CD14-positive monocyte (primary cell): ENCODE measurements at regions not wholly inside any gene's neighbourhood (a gene's known extent, or its start where the extent isn't known, plus 50 kb on each side); places are given as distances from the start of the nearest gene placed in this dataset.

Experiments used
- DNase-seq, 3 donors: peaks; one replicate each; pipeline ENCODE4 v3.0.0-alpha.2; 2011 to 2022
- H2AFZ ChIP-seq: 2 replicates; pipeline ENCODE4 v1.6.0; 2012; ENCODE audit warnings: mild to moderate bottlenecking, low read depth, low read length, inconsistent platforms; ENCODE audit not compliant: insufficient read depth, poor library complexity, severe bottlenecking
- H3K27ac ChIP-seq, 2 donors: 1 replicate in 1 of 2; 2 replicates in 1 of 2; pipeline ENCODE4 v1.5.1; 2012 to 2013; ENCODE audit warnings: low read length in 2 of 2, control low read depth in 1 of 2, inconsistent platforms in 1 of 2, low read depth in 1 of 2, mild to moderate bottlenecking in 1 of 2
- H3K27me3 ChIP-seq, 2 donors: one replicate each; pipeline versions ENCODE4 v1.6.0 to v1.6.1; 2011 to 2013; ENCODE audit warnings: low read length in 2 of 2; ENCODE audit not compliant: control insufficient read depth in 2 of 2, insufficient read depth in 2 of 2
- H3K36me3 ChIP-seq, 2 donors: replicated peaks in 1 of 2; 1 replicate in 1 of 2; 2 replicates in 1 of 2; pipeline versions ENCODE4 v1.5.1 to v1.6.1; 2012 to 2013; ENCODE audit warnings: low read length in 2 of 2, control low read depth in 1 of 2, inconsistent platforms in 1 of 2, mild to moderate bottlenecking in 1 of 2; ENCODE audit not compliant: insufficient read depth in 2 of 2, control insufficient read depth in 1 of 2
- H3K4me1 ChIP-seq, 2 donors: 1 replicate in 1 of 2; 2 replicates in 1 of 2; pipeline versions ENCODE4 v1.5.1 to v1.6.1; 2012 to 2013; ENCODE audit warnings: low read length in 2 of 2, control low read depth in 1 of 2, inconsistent platforms in 1 of 2, mild to moderate bottlenecking in 1 of 2, moderate library complexity in 1 of 2; ENCODE audit not compliant: insufficient read depth in 2 of 2, control insufficient read depth in 1 of 2
- H3K4me2 ChIP-seq: replicated peaks from 2 replicates; pipeline ENCODE3; 2012; ENCODE audit warnings: low read length, moderate library complexity, mild to moderate bottlenecking; ENCODE audit not compliant: poor library complexity, severe bottlenecking; ENCODE audit errors: extremely low read depth
- H3K4me3 ChIP-seq, 3 experiments: fragments of 200-600 bp in 1 of 3; sonication (generic) in 1 of 3; replicated peaks in 1 of 3; 1 replicate in 2 of 3; 2 replicates in 1 of 3; pipeline ENCODE4 v1.5.1; 2011 to 2013; ENCODE audit warnings: low read length in 3 of 3, mild to moderate bottlenecking in 3 of 3, control low read depth in 2 of 3, low read depth in 2 of 3, inconsistent platforms in 1 of 3, moderate library complexity in 1 of 3
- H3K79me2 ChIP-seq: 2 replicates; pipeline ENCODE4 v1.6.0; 2012; ENCODE audit warnings: mild to moderate bottlenecking, control low read depth, inconsistent platforms, low read length, moderate library complexity; ENCODE audit not compliant: insufficient read depth
- H3K9ac ChIP-seq: 2 replicates; pipeline ENCODE4 v1.6.0; 2017; ENCODE audit warnings: low read length, mild to moderate bottlenecking; ENCODE audit not compliant: insufficient read depth, poor library complexity, severe bottlenecking
- H3K9me3 ChIP-seq, 2 donors: replicated peaks in 1 of 2; 1 replicate in 1 of 2; 2 replicates in 1 of 2; pipeline versions ENCODE4 v1.5.1 to v1.6.1; 2012 to 2013; ENCODE audit warnings: low read length in 2 of 2, control low read depth in 1 of 2; ENCODE audit not compliant: control insufficient read depth in 1 of 2, insufficient read depth in 1 of 2
- H4K20me1 ChIP-seq: 2 replicates; pipeline ENCODE4 v1.6.0; 2012; ENCODE audit warnings: mild to moderate bottlenecking, low read length, control low read depth, moderate library complexity; ENCODE audit not compliant: insufficient read depth
- H3K27ac Mint-ChIP-seq, 7 donors: one replicate each; pipeline ENCODE4 v1.8.0; 2020; ENCODE audit warnings: mild to moderate bottlenecking in 7 of 7, mixed read lengths in 7 of 7, moderate library complexity in 6 of 7, inconsistent platforms in 2 of 7
- H3K27me3 Mint-ChIP-seq, 3 donors: one replicate each; pipeline ENCODE4 v1.8.0; 2021 to 2022; ENCODE audit warnings: low read depth in 3 of 3, mild to moderate bottlenecking in 3 of 3, mixed read lengths in 3 of 3, moderate library complexity in 3 of 3, inconsistent platforms in 1 of 3
- H3K36me3 Mint-ChIP-seq, 2 donors: one replicate each; pipeline ENCODE4 v1.8.0; 2020; ENCODE audit warnings: mixed read lengths in 2 of 2, inconsistent platforms in 1 of 2, mild to moderate bottlenecking in 1 of 2
- H3K4me1 Mint-ChIP-seq: one replicate; pipeline ENCODE4 v1.8.0; 2020; ENCODE audit warnings: mild to moderate bottlenecking, mixed read lengths
- H3K4me3 Mint-ChIP-seq, 2 donors: one replicate each; pipeline ENCODE4 v1.8.0; 2020; ENCODE audit warnings: mild to moderate bottlenecking in 2 of 2, mixed read lengths in 2 of 2, moderate library complexity in 1 of 2
- H3K9me3 Mint-ChIP-seq, 7 donors: one replicate each; pipeline ENCODE4 v1.8.0; 2020 to 2022; ENCODE audit warnings: mixed read lengths in 7 of 7, mild to moderate bottlenecking in 6 of 7, moderate library complexity in 6 of 7, inconsistent platforms in 2 of 7
- WGBS: methylation state at CpG from one replicate; pipeline ENCODE4 v1.1.5; 2013; ENCODE audit warnings: missing lambda C conversion rate; ENCODE audit not compliant: insufficient coverage; 5-methylcytosine and 5-hydroxymethylcytosine counted together
- intact Hi-C, 2 donors: fragments of 100-400 bp; cut with micrococcal nuclease; formaldehyde crosslinking; loops; one replicate each; pipeline versions ENCODE4 v1.15.0 to v1.15.1; 2023
- TF ChIP-seq, protein P1 (sequence below): fragments of 200-600 bp; IDR thresholded peaks from one replicate; pipeline ENCODE4 v1.8.0; 2022; ENCODE audit warnings: antibody characterized with exemption, mild to moderate bottlenecking

DNA sequence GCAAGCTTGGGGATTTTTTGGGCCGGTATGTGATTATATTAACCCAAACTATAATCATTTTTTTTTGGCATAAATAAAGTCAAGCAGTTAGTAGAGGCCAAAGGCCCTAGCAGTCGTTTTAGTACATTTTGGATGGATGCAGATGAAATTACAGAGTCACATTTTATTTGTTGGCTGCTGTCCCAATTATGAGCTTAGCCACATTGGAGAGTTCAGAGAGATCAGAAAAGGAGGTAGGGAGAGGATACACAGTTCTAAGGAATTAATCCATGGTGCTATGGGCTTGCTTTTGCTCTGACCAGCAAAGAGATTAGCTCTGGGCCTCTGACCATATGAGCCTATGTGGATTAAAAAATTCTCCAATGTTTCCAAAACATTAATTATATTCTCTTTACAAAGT lies 395.1 kb downstream of the RAPGEF2 start:
- TF ChIP-seq, protein P1, sequence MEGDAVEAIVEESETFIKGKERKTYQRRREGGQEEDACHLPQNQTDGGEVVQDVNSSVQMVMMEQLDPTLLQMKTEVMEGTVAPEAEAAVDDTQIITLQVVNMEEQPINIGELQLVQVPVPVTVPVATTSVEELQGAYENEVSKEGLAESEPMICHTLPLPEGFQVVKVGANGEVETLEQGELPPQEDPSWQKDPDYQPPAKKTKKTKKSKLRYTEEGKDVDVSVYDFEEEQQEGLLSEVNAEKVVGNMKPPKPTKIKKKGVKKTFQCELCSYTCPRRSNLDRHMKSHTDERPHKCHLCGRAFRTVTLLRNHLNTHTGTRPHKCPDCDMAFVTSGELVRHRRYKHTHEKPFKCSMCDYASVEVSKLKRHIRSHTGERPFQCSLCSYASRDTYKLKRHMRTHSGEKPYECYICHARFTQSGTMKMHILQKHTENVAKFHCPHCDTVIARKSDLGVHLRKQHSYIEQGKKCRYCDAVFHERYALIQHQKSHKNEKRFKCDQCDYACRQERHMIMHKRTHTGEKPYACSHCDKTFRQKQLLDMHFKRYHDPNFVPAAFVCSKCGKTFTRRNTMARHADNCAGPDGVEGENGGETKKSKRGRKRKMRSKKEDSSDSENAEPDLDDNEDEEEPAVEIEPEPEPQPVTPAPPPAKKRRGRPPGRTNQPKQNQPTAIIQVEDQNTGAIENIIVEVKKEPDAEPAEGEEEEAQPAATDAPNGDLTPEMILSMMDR = no peak
- Mint-ChIP-seq H3K9me3 (peaks cover 0 to 6% (median 0%) of the 10 kb centered on the region in 7 donors), H3K27ac (no peak overlapping the region), H3K4me3 (no peak overlapping the region), H3K36me3 (no peaks in the 10 kb centered on the region), H3K4me1 (no peaks in the 10 kb centered on the region), H3K27me3 (peaks cover 0 to 5% (median 1%) of the 10 kb centered on the region in 3 donors)
- no peaks in the 10 kb centered on the region for H3K27me3 ChIP-seq
- no peaks in the 10 kb centered on the region for H3K36me3 ChIP-seq
- DNase-seq = no peak
- H3K4me1 ChIP-seq = no peaks in the 10 kb centered on the region
- 83% methylated on average over 1 of the region's 2 CpGs for WGBS
- no peak overlapping the region for H3K27ac ChIP-seq
- H3K4me2 ChIP-seq = no peak overlapping the region
- no peaks in the 10 kb centered on the region for H3K9me3 ChIP-seq
- no peak overlapping the region for H3K4me3 ChIP-seq
- intact Hi-C loops = no loop called here
- H2AFZ ChIP-seq = no peak overlapping the region
- H3K79me2 ChIP-seq = no peaks in the 10 kb centered on the region
- H3K9ac ChIP-seq = no peak overlapping the region
- no peaks in the 10 kb centered on the region for H4K20me1 ChIP-seq

DNA sequence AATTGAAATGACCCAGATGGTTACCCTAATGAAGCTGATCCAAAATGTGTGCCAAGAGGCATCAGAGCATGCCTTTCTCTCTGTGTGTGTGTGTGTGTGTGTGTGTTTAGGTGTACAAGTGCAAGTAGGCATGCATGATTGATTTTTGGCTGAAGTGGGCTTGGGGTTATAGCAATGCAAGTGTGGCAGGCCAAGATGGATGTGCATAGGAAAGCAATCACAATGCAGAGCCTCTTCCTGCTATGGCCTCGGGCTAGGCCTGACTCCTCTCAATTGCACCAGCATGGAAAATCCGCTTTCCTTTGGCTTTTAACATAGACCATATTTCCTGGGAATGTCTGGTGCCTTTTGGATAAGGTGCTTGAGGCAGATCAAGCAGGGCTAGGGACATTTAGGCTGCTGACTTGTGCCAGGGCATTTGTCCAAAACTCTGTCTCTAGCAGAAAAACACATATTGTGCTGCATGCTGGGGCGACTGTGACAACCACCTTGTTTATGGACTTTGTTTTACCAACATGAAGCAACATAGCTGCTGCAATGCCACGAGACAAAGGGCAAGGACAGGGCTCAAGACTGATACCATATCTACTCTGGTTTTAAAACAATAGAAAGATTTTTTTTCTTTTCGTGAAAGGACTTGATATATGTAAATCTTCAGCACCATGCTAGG lies 395.7 kb downstream of the RAPGEF2 start:
- H3K36me3 Mint-ChIP-seq = no peaks in the 10 kb centered on the region
- no peak overlapping the region for H2AFZ ChIP-seq
- H3K27ac Mint-ChIP-seq = no peak overlapping the region
- peaks cover 0 to 2% (median 1%) of the 10 kb centered on the region in 3 donors for H3K27me3 Mint-ChIP-seq
- no peak overlapping the region for H3K4me3 ChIP-seq
- H3K4me1 Mint-ChIP-seq = no peaks in the 10 kb centered on the region
- H3K79me2 ChIP-seq = no peaks in the 10 kb centered on the region
- H3K4me3 Mint-ChIP-seq = no peak overlapping the region
- no peak overlapping the region for H3K4me2 ChIP-seq
- TF ChIP-seq, protein P1 = no peak
- intact Hi-C loops = no loop called here
- H3K27me3 ChIP-seq = peaks cover 0 to 2% of the 10 kb centered on the region in 2 donors
- H4K20me1 ChIP-seq = no peaks in the 10 kb centered on the region
- peaks cover 0 to 5% (median 0%) of the 10 kb centered on the region in 7 donors for H3K9me3 Mint-ChIP-seq
- no peaks in the 10 kb centered on the region for H3K9me3 ChIP-seq
- no peaks in the 10 kb centered on the region for H3K4me1 ChIP-seq
- H3K9ac ChIP-seq = no peak overlapping the region
- 85% methylated on average over 2 of the region's 5 CpGs for WGBS
- H3K36me3 ChIP-seq = no peaks in the 10 kb centered on the region
- DNase-seq = no peak
- no peak overlapping the region for H3K27ac ChIP-seq
